ENCODE measurements at regions not wholly inside any gene's neighbourhood (a gene's known extent, or its start where the extent isn't known, plus 50 kb on each side); places are given as distances from the start of the nearest gene placed in this dataset.
A peak's percentile ranks its signal among the peaks of the same experiment; 100 is the strongest.

GRCh38 chr4:126344472-126344871, 1029.7 kb downstream of the FAT4 start:
- Mint-ChIP-seq H3K27me3 (ENCODE audit: low read depth) (no peaks in the 10 kb centered on the region), H3K9me3 (no peaks in the 10 kb centered on the region), H3K36me3 (ENCODE audit: low read depth) (no peaks in the 10 kb centered on the region), H3K4me3 (no peak overlapping the region), H3K27ac (ENCODE audit: unreplicated experiment) (no peak overlapping the region), H3K4me1 (no peaks in the 10 kb centered on the region)
- TF ChIP-seq CTCF (conservative IDR thresholded peaks at IDR 0.05): no peak
- no peak for DNase-seq (ENCODE audit: low read depth, low spot score)

GRCh38 chr4:126346654-126347053, 1031.9 kb downstream of the FAT4 start:
- H3K4me1 Mint-ChIP-seq: no peaks in the 10 kb centered on the region
- no peak for DNase-seq (ENCODE audit: low read depth, low spot score)
- H3K9me3 Mint-ChIP-seq: no peaks in the 10 kb centered on the region
- no peaks in the 10 kb centered on the region for H3K36me3 Mint-ChIP-seq (ENCODE audit: low read depth)
- no peak overlapping the region for H3K27ac Mint-ChIP-seq (ENCODE audit: unreplicated experiment)
- H3K27me3 Mint-ChIP-seq (ENCODE audit: low read depth): no peaks in the 10 kb centered on the region
- no peak for TF ChIP-seq CTCF (conservative IDR thresholded peaks at IDR 0.05)
- H3K4me3 Mint-ChIP-seq: no peak overlapping the region

GRCh38 chr4:126354784-126355183, 1040.0 kb downstream of the FAT4 start:
- no peak for DNase-seq (ENCODE audit: low read depth, low spot score)
- Mint-ChIP-seq H3K4me3 (no peak overlapping the region), H3K9me3 (peaks cover 3% of the 10 kb centered on the region), H3K27ac (ENCODE audit: unreplicated experiment) (peak overlapping the region; percentile 20), H3K36me3 (ENCODE audit: low read depth) (no peaks in the 10 kb centered on the region), H3K27me3 (ENCODE audit: low read depth) (no peaks in the 10 kb centered on the region), H3K4me1 (no peaks in the 10 kb centered on the region)
- no peak for TF ChIP-seq CTCF (conservative IDR thresholded peaks at IDR 0.05)

GRCh38 chr4:126358041-126358440, 1043.3 kb downstream of the FAT4 start:
- no peaks in the 10 kb centered on the region for H3K27me3 Mint-ChIP-seq (ENCODE audit: low read depth)

GRCh38 chr4:126361287-126361686, 1046.5 kb downstream of the FAT4 start:
- no peaks in the 10 kb centered on the region for H3K4me1 Mint-ChIP-seq
- peaks cover 3% of the 10 kb centered on the region for H3K9me3 Mint-ChIP-seq
- H3K27me3 Mint-ChIP-seq (ENCODE audit: low read depth): no peaks in the 10 kb centered on the region
- H3K4me3 Mint-ChIP-seq: no peak overlapping the region
- no peak for TF ChIP-seq CTCF (conservative IDR thresholded peaks at IDR 0.05)
- no peaks in the 10 kb centered on the region for H3K36me3 Mint-ChIP-seq (ENCODE audit: low read depth)
- DNase-seq (ENCODE audit: low read depth, low spot score): no peak
- no peak overlapping the region for H3K27ac Mint-ChIP-seq (ENCODE audit: unreplicated experiment)

More at GRCh38 chr4:126358041-126358440, 1043.3 kb downstream of the FAT4 start:
- H3K4me3 Mint-ChIP-seq: no peak overlapping the region
- TF ChIP-seq CTCF (conservative IDR thresholded peaks at IDR 0.05): no peak
- H3K27ac Mint-ChIP-seq (ENCODE audit: unreplicated experiment): no peak overlapping the region
- H3K9me3 Mint-ChIP-seq: peaks cover 3% of the 10 kb centered on the region
- no peaks in the 10 kb centered on the region for H3K4me1 Mint-ChIP-seq
- H3K36me3 Mint-ChIP-seq (ENCODE audit: low read depth): no peaks in the 10 kb centered on the region
- no peak for DNase-seq (ENCODE audit: low read depth, low spot score)

All from neural crest cell (in vitro differentiated cells).